Inflammatory macrophage treated with lipopolysaccharide for 1 hour (primary cell): ENCODE measurements at regions not wholly inside any gene's neighbourhood (a gene's known extent, or its start where the extent isn't known, plus 50 kb on each side); places are given as distances from the start of the nearest gene placed in this dataset.
"Not testable (repeated sequence)": the region's sequence is repeated elsewhere in the genome, so short reads cannot be mapped to it uniquely, and the experiment has no call there.

Experiments
- DNase-seq, 2 donors: peaks; one replicate each; pipeline ENCODE4 v3.0.0-alpha.2; 2020 to 2022

- DNase-seq = peak; percentile 0 to 2
Measured at GRCh38 chrX:3504916-3505315, 158.5 kb upstream of the MXRA5 start.

DNA sequence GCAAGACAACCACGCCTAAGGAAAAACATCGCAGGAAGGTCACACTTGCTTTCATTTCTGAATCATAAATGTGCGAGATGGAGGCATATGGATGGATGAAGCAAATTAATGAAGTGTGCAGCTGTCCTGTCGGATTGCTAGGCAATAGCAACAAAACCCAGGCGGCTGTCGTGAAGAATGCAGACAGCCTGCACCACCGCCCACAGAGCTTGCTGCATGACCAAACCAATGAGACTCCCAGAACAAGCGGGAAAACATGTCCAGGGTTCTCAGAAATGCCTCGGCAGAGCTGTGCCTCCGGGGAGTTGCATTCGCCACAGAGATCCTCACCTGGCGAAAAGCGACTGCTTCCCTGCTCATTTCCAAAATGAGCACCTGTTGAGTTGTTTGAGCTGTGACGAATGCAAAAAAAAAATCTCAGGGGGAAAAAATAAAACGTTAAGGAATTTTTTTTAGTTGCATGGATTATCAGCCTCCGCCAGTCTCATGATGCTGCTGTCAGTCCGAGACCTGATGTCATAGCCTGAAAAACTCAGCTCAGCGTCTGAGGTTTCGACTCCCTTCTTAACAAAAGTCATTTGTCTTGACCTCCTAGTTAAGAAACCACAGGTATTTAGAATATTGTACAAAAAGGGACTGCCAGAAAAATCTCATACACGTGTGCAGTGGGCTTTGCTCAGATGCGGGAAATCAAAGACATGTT, 155.5 kb upstream of the MXRA5 start:
- no peak for DNase-seq

- not testable (repeated sequence) for DNase-seq
Measured at GRCh38 chrX:3495836-3496769, 149.7 kb upstream of the MXRA5 start.

DNA sequence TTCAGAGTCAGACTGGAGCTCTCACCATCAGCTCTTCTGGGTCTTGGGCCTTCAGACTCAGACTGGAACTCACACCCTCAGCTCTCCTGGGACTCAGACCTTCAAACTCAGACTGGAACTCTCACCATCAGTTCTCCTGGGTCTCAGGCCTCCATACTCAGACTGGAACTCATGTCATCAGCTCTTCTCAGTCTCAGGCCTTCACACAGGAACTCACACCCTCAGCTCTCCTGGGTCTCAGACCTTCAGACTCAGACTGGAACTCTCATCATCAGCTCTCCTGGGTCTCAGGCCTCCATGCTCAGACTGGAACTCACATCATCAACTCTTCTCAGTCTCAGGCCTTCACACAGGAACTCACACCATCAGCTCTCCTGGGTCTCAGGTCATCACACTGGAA, 147.2 kb upstream of the MXRA5 start:
- no peak for DNase-seq

GRCh38 chrX:3485727-3486126, 139.3 kb upstream of the MXRA5 start:
- DNase-seq = no peak

- no peak for DNase-seq
Measured at GRCh38 chrX:3479026-3479425, 132.6 kb upstream of the MXRA5 start.

- no peak for DNase-seq
Measured at GRCh38 chrX:3476973-3477372, 130.5 kb upstream of the MXRA5 start.

DNA sequence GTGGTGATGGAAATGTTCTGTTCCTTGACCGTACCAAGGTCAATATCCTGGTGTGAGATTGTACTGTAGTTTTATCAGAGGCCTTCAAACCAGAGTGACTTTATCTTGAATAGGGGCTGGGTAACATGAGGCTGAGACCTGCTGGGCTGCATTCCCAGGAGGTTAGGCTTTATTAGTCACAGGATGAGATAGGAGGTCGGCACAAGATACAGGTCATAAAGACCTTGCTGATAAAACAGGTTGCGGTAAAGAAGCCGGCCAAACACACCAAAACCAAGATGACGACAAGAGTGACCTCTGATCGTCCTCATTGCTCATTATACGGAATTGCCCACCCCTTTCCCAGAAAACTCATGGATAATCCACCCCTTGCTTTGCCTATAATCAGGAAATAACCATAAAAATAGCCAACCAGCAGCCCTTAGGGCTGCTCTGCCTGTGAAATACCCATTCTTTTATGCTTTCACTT, 123.8 kb upstream of the MXRA5 start:
- not testable (repeated sequence) for DNase-seq

GRCh38 chrX:3468031-3468430, 121.6 kb upstream of the MXRA5 start:
- no peak for DNase-seq

DNA sequence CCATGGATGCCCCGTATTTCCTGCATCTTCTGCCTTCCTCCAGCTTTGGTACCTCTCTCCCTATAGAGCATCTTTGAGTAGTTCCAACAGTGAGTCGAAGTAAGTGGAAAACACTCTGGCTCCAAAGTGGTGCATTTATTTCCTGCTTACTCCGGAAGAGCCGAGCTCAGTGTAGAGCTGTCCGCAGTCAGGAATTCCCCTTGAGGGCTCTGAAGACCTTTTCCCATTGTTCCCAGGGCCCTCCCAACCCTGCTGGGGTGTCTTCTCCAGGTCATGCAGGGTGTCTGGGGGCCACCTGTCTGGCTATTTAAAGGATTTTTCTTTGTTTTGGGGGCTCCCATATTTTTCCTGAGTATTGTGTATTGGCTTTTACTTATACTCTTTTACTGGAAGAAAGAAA, 118.6 kb upstream of the MXRA5 start:
- no peak for DNase-seq

DNA sequence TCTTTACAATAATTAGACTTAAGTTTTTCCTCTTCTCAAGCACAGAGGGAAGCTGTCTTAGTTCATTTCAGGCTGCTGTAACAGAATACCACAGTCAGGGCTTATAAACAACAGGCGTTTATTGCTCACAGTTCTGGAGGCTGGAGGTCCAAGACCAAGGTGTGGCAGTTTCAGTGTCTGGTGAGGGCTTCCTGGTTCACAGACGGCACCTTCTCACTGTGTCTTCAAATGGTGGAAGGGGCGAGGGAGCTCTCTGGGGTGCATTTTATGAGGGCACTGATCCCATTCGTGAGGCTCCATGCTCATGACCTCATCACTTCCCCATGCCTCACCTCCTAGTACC, 115.7 kb upstream of the MXRA5 start:
- no peak for DNase-seq

DNA sequence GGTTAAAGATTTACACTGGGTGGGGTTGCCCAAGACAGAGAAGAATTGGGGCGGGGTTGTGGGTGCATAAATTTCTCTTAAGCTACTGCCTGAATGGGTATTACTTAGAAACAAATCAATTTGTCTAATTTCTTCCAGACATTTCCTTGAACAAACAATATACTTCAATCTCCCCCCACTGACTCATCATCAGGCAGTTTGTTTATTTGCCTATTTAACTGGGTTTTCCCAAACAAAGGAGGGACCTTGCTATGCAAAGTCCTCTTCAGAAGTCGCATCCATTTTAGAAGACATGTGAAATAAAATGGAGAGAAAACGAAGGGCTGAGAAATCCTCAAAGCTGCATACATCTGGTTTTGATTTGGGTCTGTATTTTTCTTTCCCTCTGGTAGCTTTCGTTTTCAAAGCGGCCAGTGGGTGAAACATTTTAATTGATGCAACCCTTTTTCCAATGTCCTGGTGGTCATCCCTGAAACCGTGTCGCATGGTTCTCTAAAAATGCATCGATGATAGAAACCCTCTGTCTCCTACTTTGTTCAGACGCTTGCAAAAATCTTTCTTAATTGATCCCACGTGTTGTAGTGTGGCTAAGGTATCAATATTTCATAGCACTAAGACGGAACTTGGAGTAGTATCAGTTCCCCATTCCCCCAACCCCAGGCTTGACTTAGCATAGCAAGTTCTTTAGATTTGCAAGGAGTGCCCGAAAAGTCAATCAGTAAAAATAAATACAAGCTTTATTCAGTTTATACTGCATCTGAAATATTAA, 115.1 kb upstream of the MXRA5 start:
- no peak for DNase-seq

DNA sequence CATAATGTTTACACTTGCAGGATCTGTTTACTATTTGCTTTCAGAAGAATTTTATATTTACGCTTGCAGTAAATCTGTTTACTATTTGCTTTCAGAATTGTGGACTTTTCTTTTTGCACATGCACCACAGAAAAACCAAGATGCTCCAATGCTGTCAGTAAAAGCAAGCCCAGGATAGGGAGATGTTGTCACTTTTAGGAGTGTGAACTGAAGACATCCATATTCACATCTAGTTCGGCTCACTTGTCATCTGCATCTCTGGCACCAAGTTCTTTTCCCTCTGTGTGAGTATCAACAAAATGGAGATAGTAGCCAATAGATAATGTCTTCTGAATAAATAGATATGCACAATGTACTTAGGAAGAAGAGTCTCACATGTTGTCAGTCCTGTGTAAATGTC, 109.3 kb upstream of the MXRA5 start:
- no peak for DNase-seq

GRCh38 chrX:3451571-3451970, 105.1 kb upstream of the MXRA5 start:
- no peak for DNase-seq

- DNase-seq = no peak
Measured at GRCh38 chrX:3450881-3451570, 104.6 kb upstream of the MXRA5 start.

GRCh38 chrX:3449287-3449686, 102.8 kb upstream of the MXRA5 start:
- DNase-seq = peak; percentile 31 to 47

- DNase-seq = no peak
Measured at GRCh38 chrX:3448563-3448962, 102.1 kb upstream of the MXRA5 start.

- no peak for DNase-seq
Measured at GRCh38 chrX:3445806-3446490, 99.5 kb upstream of the MXRA5 start.

GRCh38 chrX:3443184-3443583, 96.7 kb upstream of the MXRA5 start:
- no peak for DNase-seq

DNA sequence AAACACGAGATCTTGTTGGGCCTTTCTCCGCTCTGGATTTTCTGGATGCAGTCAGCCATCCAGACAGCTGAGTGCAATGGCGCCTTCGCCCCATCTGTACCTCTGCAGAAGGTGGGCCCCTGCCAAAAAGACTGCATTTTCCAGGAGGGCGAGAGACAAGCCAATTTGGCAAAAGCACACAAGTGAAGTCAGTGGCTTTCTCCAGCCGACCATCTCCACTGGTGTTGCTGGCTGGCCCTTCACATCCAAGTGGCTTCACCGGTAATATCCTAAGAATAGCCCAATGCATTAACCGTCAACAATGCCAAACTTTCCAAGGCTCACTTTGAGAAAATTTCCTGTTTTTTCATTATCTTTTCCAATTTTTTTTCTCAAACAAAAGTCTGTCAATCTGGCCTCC, 96.2 kb upstream of the MXRA5 start:
- no peak for DNase-seq

DNA sequence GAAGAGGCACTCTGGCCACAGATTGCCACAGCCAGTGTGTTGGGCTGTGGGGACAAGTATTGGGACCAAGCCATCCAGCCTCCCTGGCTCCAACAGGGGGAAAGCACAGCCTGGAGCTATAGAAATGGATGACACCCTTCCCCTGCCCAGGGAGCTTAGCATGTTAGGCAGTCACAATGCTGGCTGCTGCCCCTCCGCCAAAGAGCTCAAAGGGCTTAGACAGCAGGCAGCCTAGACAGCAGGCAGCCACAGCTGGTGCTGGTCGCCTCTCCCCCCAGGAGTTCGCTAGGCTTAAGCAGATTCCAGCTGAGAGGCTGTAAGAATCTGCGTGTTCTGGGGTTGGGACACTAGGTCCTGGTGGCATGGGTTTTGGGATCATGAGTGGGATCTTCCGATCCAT, 94.5 kb upstream of the MXRA5 start:
- no peak for DNase-seq

- DNase-seq = not testable (repeated sequence)
Measured at GRCh38 chrX:3435916-3436315, 89.5 kb upstream of the MXRA5 start.
